Activated T-cell treated with anti-CD3 and anti-CD28 coated beads, Interleukin-2, amount 50 U/mL, for 24 hours (primary cell): ENCODE measurements at regions not wholly inside any gene's neighbourhood (a gene's known extent, or its start where the extent isn't known, plus 50 kb on each side); places are given as distances from the start of the nearest gene placed in this dataset.

Experiments
- DNase-seq: peaks from one replicate; pipeline ENCODE4 v3.0.0-alpha.2; 2020
- H3K27ac Mint-ChIP-seq: 2 replicates; pipeline ENCODE4 v1.8.0; 2020; ENCODE audit warnings: mild to moderate bottlenecking, mixed read lengths
- H3K27me3 Mint-ChIP-seq: 2 replicates; pipeline ENCODE4 v1.8.0; 2020; ENCODE audit warnings: mixed read lengths
- H3K36me3 Mint-ChIP-seq: 2 replicates; pipeline ENCODE4 v1.8.0; 2020; ENCODE audit warnings: low read depth, mixed read lengths
- H3K4me1 Mint-ChIP-seq: 2 replicates; pipeline ENCODE4 v1.8.0; 2020; ENCODE audit warnings: low read depth, mixed read lengths
- H3K4me3 Mint-ChIP-seq: 2 replicates; pipeline ENCODE4 v1.8.0; 2020; ENCODE audit warnings: mild to moderate bottlenecking, moderate library complexity, mixed read lengths
- H3K9me3 Mint-ChIP-seq: 2 replicates; pipeline ENCODE4 v1.8.0; 2020; ENCODE audit warnings: mixed read lengths

DNA sequence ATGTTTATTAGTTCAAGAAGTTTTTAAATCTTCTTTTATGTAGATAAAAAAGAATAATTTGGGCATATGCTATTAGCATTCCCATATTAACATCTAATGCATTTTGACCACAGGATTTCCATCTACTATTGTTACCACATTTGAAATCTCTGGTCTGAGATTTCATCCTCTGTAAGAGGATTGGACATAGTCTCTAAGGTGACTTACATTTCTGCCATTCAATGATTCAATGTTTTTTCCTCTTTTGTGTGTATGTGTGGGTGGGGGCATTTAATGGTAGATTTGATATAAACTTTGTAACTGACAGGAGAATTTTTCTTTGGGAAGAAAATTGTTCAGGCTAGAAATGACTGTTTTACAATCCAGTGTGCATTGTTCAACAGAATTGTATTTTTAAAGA, 307.3 kb upstream of the RBMS3 start:
- no peak for DNase-seq
- Mint-ChIP-seq H3K9me3 (peaks cover 18% of the 10 kb centered on the region), H3K4me1 (peaks cover 6% of the 10 kb centered on the region), H3K4me3 (no peak overlapping the region), H3K36me3 (no peaks in the 10 kb centered on the region), H3K27ac (no peak overlapping the region), H3K27me3 (peaks cover 7% of the 10 kb centered on the region)

GRCh38 chr3:28978092-28978491, 302.8 kb upstream of the RBMS3 start:
- Mint-ChIP-seq H3K36me3 (no peaks in the 10 kb centered on the region), H3K27ac (no peak overlapping the region), H3K4me3 (no peak overlapping the region), H3K9me3 (no peaks in the 10 kb centered on the region), H3K27me3 (peaks cover 7% of the 10 kb centered on the region), H3K4me1 (peaks cover 11% of the 10 kb centered on the region)
- DNase-seq, result no peak

- H3K4me1 Mint-ChIP-seq, result peaks cover 7% of the 10 kb centered on the region
- DNase-seq, result no peak
- H3K9me3 Mint-ChIP-seq, result no peaks in the 10 kb centered on the region
- no peak overlapping the region for H3K27ac Mint-ChIP-seq
- peaks cover 7% of the 10 kb centered on the region for H3K27me3 Mint-ChIP-seq
- H3K4me3 Mint-ChIP-seq, result no peak overlapping the region
- no peaks in the 10 kb centered on the region for H3K36me3 Mint-ChIP-seq
Observed at GRCh38 chr3:28980131-28980530, 300.7 kb upstream of the RBMS3 start.

- Mint-ChIP-seq H3K36me3 (no peaks in the 10 kb centered on the region), H3K4me3 (no peak overlapping the region), H3K9me3 (no peaks in the 10 kb centered on the region), H3K27ac (no peak overlapping the region), H3K27me3 (peaks cover 7% of the 10 kb centered on the region), H3K4me1 (peaks cover 7% of the 10 kb centered on the region)
- DNase-seq, result no peak
Observed at GRCh38 chr3:28980631-28981030, 300.2 kb upstream of the RBMS3 start.

DNA sequence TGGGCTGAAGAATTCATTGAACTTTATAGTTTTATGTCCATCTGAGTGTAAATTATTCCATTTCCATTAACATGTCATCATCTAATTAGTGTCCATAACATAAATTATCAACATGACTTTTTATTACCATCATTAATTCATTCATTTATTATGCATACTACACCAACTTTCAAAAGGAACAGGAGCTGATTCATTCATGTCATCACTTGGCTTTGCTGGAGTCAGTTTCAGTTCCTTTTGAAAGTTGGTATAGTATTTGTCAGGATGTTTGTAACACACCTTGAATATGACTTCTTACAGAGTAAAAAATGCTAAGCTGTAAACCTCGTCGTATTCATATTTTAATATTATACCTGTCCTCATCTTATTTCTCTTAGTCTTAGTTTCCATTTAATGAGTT, 298.0 kb upstream of the RBMS3 start:
- Mint-ChIP-seq H3K4me3 (no peak overlapping the region), H3K4me1 (peaks cover 7% of the 10 kb centered on the region), H3K36me3 (no peaks in the 10 kb centered on the region), H3K27ac (no peak overlapping the region), H3K9me3 (no peaks in the 10 kb centered on the region), H3K27me3 (peaks cover 1% of the 10 kb centered on the region)
- DNase-seq, result no peak

GRCh38 chr3:28986922-28987321, 293.9 kb upstream of the RBMS3 start:
- no peak for DNase-seq
- Mint-ChIP-seq H3K4me3 (no peak overlapping the region), H3K4me1 (peaks cover 13% of the 10 kb centered on the region), H3K27me3 (no peaks in the 10 kb centered on the region), H3K36me3 (no peaks in the 10 kb centered on the region), H3K27ac (no peak overlapping the region), H3K9me3 (no peaks in the 10 kb centered on the region)

DNA sequence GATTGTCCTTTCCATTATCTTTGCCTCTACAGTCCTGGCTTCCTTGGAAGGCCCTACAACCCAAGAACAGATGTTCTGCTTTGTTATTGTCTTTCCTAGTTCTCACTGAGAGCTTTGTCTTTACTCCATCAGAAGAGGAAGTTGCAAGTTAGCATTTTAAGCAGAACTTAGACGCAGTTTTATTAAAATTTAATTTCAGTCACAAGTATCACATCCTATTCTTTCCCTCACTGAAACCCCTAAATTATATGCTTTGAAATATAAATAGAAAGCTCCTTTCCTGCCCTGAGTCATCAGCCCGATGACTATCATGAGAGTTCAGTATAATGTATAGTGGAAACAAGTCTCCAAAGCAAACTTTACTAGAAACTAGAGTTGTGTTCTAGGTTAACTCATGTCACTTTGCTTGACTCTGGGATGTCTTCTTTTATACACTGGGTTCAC, 291.2 kb upstream of the RBMS3 start:
- no peaks in the 10 kb centered on the region for H3K9me3 Mint-ChIP-seq
- H3K27ac Mint-ChIP-seq, result no peak overlapping the region
- peaks cover 13% of the 10 kb centered on the region for H3K4me1 Mint-ChIP-seq
- no peaks in the 10 kb centered on the region for H3K27me3 Mint-ChIP-seq
- DNase-seq, result no peak
- no peaks in the 10 kb centered on the region for H3K36me3 Mint-ChIP-seq
- H3K4me3 Mint-ChIP-seq, result no peak overlapping the region

DNA sequence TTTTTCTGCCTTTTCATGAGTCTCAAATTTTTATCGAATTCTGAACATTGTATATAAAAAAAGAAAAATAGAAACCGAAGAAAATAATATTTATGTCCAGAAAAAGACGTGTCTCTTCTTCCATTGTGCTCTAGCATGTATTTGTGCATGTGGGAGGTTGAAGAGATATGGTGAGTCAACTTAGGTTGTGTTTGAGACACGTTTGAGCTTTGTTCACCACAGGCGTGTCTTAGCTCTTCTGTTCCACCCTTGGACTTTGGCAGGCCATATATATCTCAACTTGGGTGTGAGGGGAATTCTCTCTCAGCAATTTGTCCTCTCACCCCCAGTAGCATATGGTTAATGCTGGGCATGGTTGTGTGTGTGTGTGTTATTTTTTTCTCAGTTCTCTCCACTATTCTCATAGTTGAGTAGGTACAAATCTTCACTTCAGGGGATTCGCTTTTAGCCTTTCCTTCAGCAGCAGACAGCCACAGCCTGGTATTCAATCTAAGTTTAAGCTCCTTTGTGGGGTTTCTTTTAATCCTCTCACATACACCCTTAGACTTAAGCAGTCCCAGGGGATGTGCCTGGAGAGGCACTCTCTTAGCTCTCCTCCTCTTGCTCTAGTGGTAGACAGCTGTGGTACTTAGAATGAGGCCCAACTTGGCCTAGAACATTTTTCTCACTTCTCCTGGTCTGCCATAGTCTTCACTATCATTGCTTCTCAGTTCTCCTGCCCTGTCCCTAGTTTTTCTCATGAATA, 286.5 kb upstream of the RBMS3 start:
- no peak overlapping the region for H3K4me3 Mint-ChIP-seq
- peaks cover 3% of the 10 kb centered on the region for H3K9me3 Mint-ChIP-seq
- H3K36me3 Mint-ChIP-seq, result no peaks in the 10 kb centered on the region

DNA sequence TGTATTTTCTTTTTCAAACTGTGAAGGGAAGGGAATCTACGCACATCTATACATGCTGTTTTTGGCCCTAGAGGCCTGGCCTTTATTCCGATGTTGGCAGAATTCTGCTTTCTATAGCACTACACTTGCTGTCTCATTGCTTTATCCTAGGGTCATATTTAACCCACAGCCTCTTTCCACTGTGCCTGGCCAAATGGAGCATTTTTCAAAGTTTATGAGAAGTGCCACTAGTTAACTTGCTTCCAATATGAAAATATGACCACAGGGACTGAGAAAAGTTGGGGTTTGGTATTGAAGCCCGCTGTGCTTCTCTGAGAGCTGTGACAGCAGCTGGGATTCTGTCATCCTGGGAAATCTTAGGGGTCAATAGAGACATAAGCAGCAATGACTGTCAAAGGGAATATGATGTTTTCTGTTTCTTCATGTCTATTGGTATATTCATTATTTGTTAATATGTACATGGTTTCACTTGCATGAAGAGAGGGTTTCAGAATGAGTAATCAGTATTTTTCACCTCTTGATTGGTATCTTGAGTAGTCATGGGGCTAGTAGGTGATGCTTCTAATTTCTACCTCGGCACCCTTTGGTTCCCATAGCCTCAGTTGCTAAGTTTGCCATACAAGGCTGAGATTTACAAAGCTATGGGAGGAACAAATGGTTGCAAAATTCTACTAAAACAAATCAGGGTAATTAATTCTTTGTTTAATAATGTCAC, 275.8 kb upstream of the RBMS3 start:
- Mint-ChIP-seq H3K9me3 (no peaks in the 10 kb centered on the region), H3K36me3 (no peaks in the 10 kb centered on the region), H3K27me3 (no peaks in the 10 kb centered on the region), H3K4me1 (peaks cover 6% of the 10 kb centered on the region), H3K27ac (no peak overlapping the region), H3K4me3 (no peak overlapping the region)
- DNase-seq, result no peak

More for the DNA sequence above, 286.5 kb upstream of the RBMS3 start:
- no peak for DNase-seq
- Mint-ChIP-seq H3K4me1 (peaks cover 9% of the 10 kb centered on the region), H3K27ac (no peak overlapping the region), H3K27me3 (no peaks in the 10 kb centered on the region)

- Mint-ChIP-seq H3K4me1 (peaks cover 6% of the 10 kb centered on the region), H3K9me3 (no peaks in the 10 kb centered on the region), H3K27me3 (no peaks in the 10 kb centered on the region), H3K4me3 (no peak overlapping the region), H3K36me3 (no peaks in the 10 kb centered on the region), H3K27ac (no peak overlapping the region)
- DNase-seq, result no peak
Observed at GRCh38 chr3:29005862-29006261, 275.0 kb upstream of the RBMS3 start.

- no peak overlapping the region for H3K27ac Mint-ChIP-seq
Observed at GRCh38 chr3:29011441-29011840, 269.4 kb upstream of the RBMS3 start.

DNA sequence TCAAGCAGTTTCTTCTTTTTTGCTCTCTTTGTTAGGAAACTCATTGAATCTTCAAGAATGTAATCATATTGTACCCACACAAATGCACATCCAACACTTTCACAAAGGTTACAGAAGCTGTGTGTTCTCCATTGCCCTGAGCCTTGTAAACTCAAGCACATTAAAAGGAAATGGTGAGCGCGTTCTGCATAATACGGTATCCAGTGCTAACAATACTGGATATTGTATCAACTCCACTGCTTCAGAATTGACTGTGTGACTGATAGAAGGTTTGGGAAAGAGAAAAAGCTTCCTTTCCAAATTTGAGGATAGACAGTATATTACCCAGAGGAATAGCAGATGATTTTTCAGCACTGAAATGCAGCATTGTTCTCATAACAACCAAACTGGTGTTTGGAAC, 268.9 kb upstream of the RBMS3 start:
- Mint-ChIP-seq H3K4me3 (no peak overlapping the region), H3K9me3 (no peaks in the 10 kb centered on the region), H3K4me1 (peaks cover 1% of the 10 kb centered on the region), H3K27ac (no peak overlapping the region), H3K36me3 (no peaks in the 10 kb centered on the region), H3K27me3 (no peaks in the 10 kb centered on the region)
- DNase-seq, result no peak

More at GRCh38 chr3:29011441-29011840, 269.4 kb upstream of the RBMS3 start:
- Mint-ChIP-seq H3K36me3 (no peaks in the 10 kb centered on the region), H3K4me3 (no peak overlapping the region), H3K9me3 (no peaks in the 10 kb centered on the region), H3K4me1 (peaks cover 1% of the 10 kb centered on the region), H3K27me3 (no peaks in the 10 kb centered on the region)
- DNase-seq, result no peak

- Mint-ChIP-seq H3K27ac (no peak overlapping the region), H3K4me3 (no peak overlapping the region), H3K4me1 (peaks cover 14% of the 10 kb centered on the region), H3K36me3 (no peaks in the 10 kb centered on the region), H3K9me3 (no peaks in the 10 kb centered on the region), H3K27me3 (no peaks in the 10 kb centered on the region)
- no peak for DNase-seq
Observed at GRCh38 chr3:29022976-29023375, 257.9 kb upstream of the RBMS3 start.

DNA sequence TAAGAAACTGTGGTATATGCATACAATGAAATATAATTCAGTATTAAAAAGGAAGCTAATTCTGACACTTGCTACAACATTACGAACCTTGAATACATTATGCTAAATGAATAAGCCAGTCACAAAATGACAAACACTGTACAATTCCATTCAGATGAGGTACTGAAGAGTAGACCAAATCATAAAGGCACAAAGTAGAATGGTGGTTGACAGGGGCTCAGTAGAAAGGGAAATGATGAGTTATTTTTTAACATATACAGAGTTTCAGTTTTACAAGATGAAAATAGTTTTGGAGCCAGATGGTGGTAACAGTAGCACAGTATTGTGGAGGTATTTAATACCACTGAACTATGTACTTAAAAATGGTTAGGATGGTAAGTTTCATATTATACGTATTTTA, 254.6 kb upstream of the RBMS3 start:
- Mint-ChIP-seq H3K27ac (peak overlapping the region; percentile 51), H3K36me3 (no peaks in the 10 kb centered on the region), H3K4me1 (peaks cover 14% of the 10 kb centered on the region), H3K27me3 (no peaks in the 10 kb centered on the region), H3K4me3 (no peak overlapping the region), H3K9me3 (no peaks in the 10 kb centered on the region)
- no peak for DNase-seq

GRCh38 chr3:29026959-29027358, 253.9 kb upstream of the RBMS3 start:
- Mint-ChIP-seq H3K36me3 (no peaks in the 10 kb centered on the region), H3K9me3 (no peaks in the 10 kb centered on the region), H3K27me3 (no peaks in the 10 kb centered on the region), H3K4me3 (no peak overlapping the region), H3K4me1 (peaks cover 14% of the 10 kb centered on the region), H3K27ac (no peak overlapping the region)
- DNase-seq, result no peak
